M059J (cell line): ENCODE measurements at regions not wholly inside any gene's neighbourhood (a gene's known extent, or its start where the extent isn't known, plus 50 kb on each side); places are given as distances from the start of the nearest gene placed in this dataset.

Source experiments
- DNase-seq: peaks from one replicate; pipeline ENCODE4 v3.0.0-alpha.2; 2012; ENCODE audit warnings: low read depth

DNA sequence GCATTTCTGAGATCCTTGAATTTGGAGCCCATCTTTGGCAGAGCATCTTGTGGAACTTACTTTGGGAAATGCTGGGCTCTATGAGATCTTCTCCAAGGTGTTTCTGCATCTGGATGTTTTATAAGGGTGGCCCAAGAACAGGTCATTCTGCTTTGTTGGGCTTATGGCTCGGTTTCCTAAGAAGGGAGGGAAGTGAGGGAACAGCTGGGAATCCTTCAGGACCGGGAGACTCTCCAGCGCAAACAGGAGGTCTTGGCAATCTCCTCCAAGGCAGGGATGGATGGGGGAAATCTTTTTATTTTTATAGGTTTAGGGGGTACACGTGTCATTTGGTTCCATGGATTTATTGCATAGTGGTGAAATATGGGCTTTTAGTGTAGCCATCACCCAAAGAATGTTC, 54.7 kb downstream of the IRX3 start:
- no peak for DNase-seq

DNA sequence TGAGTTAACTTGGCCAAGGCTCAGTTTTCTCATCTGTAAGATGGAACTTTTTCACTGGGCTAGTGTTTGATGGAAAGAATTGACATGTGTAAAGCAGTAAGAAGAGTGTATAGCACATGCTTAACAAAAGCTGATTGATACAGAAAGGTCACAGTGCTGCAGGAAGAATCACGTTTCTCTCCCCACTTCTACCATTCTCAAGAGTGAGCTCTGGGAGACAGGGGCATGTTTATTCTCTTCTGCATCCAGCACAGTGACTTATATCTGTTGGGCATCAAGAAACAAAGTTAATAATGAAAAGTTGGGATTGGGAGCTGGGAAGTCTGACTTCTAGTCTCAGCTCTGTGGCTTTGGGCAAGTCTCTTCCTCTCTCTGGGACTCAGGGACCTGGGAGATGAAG, 55.3 kb downstream of the IRX3 start:
- DNase-seq = no peak

DNA sequence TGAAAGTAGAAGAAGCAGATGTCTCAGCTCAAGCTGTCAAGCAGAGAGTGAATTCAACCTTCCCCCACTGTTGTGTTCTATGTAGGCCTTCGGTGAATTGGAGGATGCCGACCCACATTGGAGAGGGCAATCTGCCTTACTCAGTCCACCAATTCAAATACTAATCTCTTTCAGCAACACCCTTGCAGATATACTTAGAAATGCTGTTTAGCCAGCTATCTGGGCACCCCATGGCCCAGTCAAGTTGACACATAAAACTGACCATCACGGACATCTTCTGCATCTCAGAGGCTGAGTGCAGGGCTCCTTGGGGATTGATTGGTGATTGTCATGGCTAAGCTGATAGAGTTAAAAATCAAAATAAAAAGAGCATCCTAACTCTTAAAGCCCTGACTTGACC, 58.3 kb downstream of the IRX3 start:
- no peak for DNase-seq

DNA sequence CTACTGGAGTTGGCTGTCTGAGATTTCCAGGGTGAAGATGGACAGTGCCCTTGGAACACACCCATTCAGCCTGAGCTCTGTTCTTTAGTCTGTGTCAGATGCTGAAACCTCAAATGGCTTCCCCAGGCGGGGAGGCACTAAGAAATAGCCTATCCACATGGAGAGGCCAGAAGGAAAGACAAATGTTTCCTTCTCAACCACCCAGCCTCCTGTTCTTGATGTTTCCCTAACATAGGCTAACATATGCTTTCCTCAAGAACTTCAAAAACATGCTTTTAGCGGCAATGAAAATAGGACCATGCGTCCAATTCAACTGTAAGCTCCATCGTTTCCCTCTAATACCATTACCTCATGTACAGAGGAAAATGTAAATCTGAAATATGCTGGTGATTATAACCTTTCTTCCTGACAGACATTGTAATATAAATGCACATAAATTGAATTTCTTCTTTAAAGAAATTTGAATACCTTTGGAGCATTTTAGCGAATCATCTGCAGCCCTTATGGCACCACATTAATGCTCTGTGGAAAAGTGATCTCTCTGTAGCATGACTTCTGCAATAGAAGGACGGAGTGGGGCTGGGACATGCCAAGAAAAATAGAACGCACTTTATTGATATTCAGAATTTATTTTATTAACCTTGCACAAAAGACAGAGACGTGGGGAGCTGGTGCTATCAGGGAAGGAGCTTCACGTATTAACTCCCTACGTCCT, 60.1 kb downstream of the IRX3 start:
- no peak for DNase-seq

DNA sequence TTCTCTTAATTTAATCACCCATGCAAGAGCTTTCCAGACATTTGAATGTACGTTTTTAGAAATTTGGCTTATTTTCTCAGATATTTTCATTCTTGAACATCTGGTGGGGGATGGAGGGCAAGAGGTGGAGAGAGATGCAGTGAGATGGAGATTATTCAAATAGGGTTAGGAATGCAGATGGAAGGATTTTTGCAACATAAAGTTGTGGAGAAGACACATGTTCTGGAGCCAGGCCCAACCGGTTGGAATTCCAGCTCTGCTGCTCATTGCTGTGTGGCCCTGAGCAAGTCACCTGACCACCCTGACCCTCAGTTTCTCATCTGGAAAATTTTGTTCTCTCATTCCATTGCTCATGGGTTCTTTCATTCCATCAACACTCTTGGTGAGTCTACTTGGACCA, 66.9 kb downstream of the IRX3 start:
- no peak for DNase-seq

DNA sequence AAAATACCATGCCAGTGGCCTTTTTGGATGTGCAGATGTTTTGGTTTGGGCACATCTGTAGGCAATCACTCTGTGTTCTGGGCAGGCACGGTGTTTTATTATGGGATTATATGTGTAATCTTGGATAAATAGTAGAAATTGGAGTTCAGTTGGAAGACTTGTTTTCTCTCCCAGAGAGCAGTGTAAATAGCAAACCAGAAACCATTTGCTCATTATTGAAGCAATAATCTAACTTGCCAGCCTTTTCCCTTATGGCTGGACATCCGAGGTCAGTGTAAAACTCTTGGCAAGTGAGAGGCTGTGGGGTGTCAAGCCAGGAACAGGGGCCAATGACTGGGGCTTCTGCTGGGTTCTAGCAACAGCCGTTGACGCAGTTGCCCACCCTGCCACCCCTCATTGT, 69.9 kb downstream of the IRX3 start:
- DNase-seq = no peak

DNA sequence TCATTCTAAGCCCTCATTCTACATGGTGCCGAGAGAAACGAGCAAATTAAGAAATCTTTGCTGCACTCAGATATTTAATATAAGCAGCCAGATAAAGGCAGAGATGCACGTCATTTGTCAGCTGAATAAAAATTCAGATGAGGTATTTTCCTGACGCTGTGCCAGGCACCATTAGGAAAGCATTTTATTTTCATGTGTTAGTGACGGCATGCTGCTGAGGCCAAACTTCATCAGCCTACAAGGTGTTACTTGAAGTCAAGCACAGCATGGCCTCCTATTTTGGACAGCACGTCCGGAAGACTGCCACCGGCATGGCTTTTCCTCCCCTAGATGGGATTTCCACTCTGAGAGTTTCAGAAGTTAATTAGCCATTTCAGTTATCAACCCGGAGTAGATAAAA, 70.3 kb downstream of the IRX3 start:
- no peak for DNase-seq

DNA sequence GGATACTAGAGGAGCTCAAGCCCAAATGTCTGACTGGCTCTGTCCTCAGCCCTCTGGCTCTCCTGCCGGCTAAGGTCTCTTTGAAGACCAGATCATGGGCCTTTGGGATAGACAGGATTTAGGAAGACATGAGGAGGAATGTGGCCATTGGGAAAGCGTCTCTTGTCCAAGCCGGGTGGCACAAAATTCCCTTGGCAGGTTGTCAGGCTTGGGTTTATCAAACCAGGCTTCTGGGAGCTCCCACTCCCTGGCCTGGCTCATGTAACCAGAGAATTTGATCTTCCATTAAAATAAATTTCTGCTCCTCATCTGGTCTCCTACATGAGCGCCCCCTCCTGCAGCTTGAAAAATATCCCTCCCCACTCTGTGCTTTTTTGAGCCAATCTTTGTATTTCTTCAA, 71.1 kb downstream of the IRX3 start:
- DNase-seq = no peak

DNA sequence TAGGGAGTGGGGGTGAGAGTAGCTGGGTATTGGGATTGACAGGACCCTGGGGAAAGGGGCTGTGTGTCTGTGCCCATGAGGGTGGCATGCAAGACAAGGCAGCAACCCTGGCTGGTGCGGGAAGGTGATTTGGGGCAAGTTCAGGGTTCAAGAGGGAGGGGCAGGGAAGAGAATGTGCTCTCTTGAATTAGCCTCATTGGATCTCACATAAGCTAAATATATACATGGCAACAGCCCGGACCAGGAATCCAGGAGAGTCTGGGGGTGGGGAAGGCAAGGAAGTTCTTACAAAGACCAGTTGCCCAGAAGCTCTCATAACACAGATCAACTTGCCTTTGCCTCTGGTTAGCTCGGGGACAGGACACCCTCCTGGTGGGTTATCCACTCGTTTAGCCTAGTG, 73.3 kb downstream of the IRX3 start:
- DNase-seq = no peak

DNA sequence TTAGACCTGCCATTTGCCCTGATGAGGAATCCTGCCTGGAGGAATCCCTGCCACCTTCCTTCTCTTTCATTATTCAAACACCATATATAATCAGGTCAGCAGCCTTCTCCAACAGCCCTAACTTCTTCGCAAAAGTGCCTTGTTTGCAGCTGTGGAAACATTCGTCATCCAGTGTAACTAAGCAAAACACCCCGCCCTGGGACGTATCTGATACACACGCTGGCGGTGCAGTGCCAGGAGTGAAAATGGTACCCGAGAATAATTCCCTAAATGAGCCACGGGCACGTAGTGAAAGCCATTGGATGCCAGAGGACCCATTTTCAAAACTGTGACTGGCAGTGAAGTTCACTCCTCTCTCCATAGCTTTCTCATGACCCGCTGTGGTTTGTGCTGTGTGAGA, 73.7 kb downstream of the IRX3 start:
- no peak for DNase-seq

DNA sequence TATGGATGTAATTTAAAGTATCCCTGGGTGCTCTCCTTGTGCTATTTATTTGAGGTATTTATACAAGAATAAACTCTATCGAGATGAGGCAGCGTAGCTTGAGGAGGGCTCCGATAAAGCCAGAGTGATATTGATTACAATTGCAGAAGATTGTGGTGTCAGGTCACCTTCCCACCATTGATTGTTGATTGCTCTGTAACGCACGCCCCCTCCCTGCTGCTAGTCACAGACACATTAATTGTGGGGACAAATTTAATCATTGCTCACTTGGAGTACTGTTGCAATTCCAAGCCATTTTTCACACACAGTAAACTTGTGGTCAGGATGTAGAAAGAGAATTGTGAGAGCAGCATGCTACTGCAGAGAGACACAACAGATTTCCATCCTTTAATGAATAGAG, 75.4 kb downstream of the IRX3 start:
- DNase-seq = no peak

DNA sequence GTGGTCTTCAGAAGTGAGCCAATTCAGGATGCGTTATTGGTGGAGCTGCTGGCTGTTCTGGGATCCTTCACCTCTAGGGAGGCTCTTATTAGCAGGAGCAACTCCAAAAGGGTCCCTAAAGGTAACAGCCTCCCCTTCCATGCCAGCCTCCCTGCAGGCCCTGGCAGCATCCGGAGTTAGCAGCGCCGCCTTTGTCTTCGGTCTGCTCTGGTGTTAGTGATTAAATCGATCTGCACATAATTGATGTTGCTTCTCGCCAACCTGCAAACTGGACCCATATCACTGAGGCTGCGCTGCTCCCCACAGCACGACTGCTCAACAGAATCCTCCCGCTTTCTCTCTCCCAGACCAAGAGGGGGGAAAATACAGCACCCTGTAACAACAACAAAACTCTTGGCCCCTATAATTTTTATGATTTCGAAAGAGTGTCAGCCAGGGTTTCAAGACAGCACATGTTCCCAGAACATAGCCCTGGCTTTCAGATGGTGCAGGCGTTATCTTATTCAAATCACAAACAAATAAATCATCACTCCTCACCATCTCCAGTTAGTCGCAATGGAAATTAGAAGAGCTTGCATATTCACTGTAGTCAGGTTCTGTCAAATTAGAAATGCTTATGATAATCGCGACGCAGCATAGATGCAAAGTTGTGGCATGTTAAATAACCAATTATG, 76.0 kb downstream of the IRX3 start:
- no peak for DNase-seq

DNA sequence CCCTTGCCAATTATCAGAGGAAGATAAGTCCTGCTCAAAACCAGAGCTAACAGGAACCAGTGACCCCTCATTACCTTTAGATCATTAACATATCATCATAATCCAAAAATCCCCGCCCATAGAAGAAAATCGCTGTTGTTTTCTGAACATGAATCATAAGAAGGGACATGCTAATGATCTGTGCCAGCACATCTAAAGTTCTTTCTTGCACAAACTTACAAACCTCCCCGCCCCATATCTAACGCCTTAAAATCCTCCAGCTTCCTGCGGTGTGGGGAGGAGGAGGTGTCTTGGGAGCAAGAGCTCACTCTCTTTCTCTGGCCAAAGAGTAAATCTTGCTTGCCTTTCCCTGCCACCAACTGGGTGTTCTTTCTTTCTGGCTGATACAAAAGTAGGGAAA, 78.3 kb downstream of the IRX3 start:
- no peak for DNase-seq

DNA sequence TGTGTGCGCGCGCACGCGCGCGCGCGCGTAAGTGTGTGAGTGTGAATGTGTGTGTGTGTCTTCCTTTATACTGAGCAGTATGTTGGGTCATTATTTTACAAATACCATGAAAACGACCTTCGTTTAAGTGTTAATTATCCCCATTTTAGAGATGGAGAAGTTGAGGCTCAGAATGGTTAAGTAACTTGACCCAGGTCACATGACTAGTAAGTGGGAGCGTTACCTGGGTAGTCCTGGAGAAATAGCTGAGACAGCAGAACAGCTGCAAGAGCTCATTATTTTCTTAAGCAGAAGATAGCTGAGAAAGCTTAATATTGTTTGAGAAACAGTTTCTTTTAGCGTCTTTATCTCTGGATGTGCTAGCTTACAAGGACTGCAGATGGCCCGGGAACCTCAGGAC, 78.8 kb downstream of the IRX3 start:
- no peak for DNase-seq

DNA sequence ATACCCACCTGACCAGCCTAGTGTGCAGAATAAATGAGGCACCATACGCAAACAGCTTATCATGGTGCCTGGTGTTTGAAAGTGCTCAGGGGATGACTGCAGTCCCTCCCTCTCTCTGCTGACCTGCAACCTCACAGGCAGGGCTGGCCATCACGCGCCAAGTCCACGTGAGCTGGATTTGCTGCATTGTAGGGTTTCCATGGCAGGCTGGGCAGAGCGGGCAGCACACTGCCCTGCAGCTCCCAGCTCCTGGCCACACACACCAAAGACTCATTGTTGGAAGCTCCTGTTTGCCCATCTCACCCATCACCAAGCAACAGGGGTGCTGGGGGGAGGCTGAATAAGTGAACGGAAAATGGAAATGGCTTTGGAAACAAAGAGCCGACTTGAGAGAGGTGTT, 81.8 kb downstream of the IRX3 start:
- DNase-seq = peak; percentile 3

DNA sequence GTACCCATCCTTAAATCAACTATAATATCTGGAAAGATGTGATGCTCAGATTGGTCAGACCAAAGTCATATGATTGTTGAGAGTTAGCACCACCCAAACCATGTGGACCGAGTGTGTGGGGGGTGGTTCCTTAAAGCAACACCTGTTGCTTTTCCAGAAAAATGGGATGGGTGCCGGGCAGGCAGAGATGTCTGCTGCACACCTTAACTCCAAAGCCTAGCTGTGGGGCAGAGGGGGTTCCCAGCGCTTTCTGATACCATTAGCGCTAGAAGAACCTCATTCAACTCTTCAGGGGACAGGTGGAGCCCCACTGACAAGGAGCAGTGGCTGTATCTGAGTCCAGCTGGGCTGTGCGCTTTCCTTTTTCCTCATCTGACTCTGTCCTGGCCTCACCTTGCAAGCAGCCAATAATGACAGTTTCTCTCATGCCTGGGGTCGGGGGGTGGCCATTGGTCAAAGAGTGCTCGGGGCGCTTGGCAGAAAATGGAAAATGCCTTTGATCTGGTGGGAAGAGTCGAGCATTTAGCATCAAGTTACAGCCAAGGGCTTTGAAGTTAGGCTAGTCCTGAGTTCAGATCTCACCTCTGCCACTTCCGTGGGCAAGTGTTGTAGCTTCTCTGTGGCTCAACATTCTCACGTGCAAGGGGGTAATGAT, 82.6 kb downstream of the IRX3 start:
- no peak for DNase-seq

DNA sequence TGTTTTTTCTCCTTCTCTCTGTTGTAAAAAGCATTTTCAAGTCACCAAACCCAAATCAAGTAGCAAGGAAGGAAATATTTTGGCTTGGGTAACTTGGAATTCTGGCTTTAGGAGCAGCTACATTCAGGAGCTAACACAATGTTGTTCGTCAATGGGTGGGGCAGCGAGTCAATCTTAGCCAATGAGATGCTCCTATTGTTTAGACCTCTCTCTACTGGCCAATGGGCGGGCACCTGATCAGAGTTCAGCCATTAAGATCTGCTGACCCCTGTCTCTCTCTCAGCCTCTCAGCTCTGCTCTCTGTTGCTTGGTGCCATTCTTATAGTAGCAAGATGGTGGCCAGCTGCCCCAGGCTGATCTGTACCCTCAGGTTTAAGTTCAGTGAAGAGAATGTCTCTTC, 83.2 kb downstream of the IRX3 start:
- no peak for DNase-seq
